Endothelial cell (in vitro differentiated cells): ENCODE measurements at regions not wholly inside any gene's neighbourhood (a gene's known extent, or its start where the extent isn't known, plus 50 kb on each side); places are given as distances from the start of the nearest gene placed in this dataset.

Experiments
- DNase-seq: peaks from one replicate; pipeline ENCODE4 v3.0.0; 2021; ENCODE audit warnings: low spot score
- H3K27ac Mint-ChIP-seq: one replicate; pipeline ENCODE4 v1.8.0; 2021; ENCODE audit warnings: mixed read lengths, inconsistent platforms; ENCODE audit not compliant: unreplicated experiment
- H3K27me3 Mint-ChIP-seq: one replicate; pipeline ENCODE4 v1.8.0; 2021; ENCODE audit warnings: mild to moderate bottlenecking, moderate library complexity, mixed read lengths, inconsistent platforms; ENCODE audit not compliant: unreplicated experiment
- H3K36me3 Mint-ChIP-seq: one replicate; pipeline ENCODE4 v1.8.0; 2021; ENCODE audit warnings: mild to moderate bottlenecking, low read depth, mixed read lengths, inconsistent platforms; ENCODE audit not compliant: unreplicated experiment
- H3K4me1 Mint-ChIP-seq: one replicate; pipeline ENCODE4 v1.8.0; 2021; ENCODE audit warnings: mild to moderate bottlenecking, mixed read lengths, inconsistent platforms; ENCODE audit not compliant: unreplicated experiment
- H3K4me3 Mint-ChIP-seq: one replicate; pipeline ENCODE4 v1.8.0; 2021; ENCODE audit warnings: mild to moderate bottlenecking, mixed read lengths, inconsistent platforms; ENCODE audit not compliant: unreplicated experiment
- H3K9me3 Mint-ChIP-seq: one replicate; pipeline ENCODE4 v1.8.0; 2021; ENCODE audit warnings: mixed read lengths, inconsistent platforms; ENCODE audit not compliant: unreplicated experiment
- TF ChIP-seq, protein P1 (sequence below): fragments of 200-600 bp; sonication (generic); IDR thresholded peaks from one replicate; pipeline ENCODE4 v1.5.0; 2021; ENCODE audit warnings: antibody characterized with exemption; ENCODE audit not compliant: unreplicated experiment

DNA sequence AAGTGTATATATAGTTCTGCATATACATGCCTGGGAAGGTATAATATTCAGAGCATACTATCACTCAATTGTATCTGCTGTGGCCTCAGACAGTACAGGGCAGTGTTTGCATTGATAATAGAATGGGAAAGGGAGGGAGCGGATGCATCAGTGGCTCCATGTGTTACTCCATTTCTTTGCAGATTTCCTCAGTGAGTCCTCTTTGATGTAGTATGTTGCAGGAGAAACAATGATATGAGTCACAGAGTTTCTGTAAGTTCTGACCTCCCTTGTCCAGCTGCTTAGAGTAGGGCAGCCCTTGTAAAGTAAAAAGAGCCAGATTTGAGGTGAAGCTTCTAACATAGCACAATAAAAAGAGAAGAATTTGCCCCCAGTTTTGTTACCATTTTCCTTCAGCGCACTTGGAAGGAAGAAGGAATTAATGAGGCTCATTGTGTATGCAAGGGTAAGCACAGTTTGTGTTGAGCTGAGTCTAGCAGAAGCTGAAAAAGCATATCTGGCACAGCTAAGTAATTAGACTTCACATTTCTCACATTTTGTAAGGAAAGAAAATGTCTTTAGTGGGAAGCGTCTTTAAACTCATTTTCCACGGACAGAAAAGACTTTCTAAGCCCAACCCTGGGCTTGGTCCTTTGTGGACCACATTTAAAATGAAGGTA is 555.8 kb upstream of the IL12A start:
- H3K9me3 Mint-ChIP-seq = no peaks in the 10 kb centered on the region
- peaks cover 1% of the 10 kb centered on the region for H3K27me3 Mint-ChIP-seq
- no peak overlapping the region for H3K4me3 Mint-ChIP-seq
- H3K4me1 Mint-ChIP-seq = no peaks in the 10 kb centered on the region
- no peaks in the 10 kb centered on the region for H3K36me3 Mint-ChIP-seq
- TF ChIP-seq, protein P1, sequence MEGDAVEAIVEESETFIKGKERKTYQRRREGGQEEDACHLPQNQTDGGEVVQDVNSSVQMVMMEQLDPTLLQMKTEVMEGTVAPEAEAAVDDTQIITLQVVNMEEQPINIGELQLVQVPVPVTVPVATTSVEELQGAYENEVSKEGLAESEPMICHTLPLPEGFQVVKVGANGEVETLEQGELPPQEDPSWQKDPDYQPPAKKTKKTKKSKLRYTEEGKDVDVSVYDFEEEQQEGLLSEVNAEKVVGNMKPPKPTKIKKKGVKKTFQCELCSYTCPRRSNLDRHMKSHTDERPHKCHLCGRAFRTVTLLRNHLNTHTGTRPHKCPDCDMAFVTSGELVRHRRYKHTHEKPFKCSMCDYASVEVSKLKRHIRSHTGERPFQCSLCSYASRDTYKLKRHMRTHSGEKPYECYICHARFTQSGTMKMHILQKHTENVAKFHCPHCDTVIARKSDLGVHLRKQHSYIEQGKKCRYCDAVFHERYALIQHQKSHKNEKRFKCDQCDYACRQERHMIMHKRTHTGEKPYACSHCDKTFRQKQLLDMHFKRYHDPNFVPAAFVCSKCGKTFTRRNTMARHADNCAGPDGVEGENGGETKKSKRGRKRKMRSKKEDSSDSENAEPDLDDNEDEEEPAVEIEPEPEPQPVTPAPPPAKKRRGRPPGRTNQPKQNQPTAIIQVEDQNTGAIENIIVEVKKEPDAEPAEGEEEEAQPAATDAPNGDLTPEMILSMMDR = no peak
- no peak overlapping the region for H3K27ac Mint-ChIP-seq
- DNase-seq = no peak

DNA sequence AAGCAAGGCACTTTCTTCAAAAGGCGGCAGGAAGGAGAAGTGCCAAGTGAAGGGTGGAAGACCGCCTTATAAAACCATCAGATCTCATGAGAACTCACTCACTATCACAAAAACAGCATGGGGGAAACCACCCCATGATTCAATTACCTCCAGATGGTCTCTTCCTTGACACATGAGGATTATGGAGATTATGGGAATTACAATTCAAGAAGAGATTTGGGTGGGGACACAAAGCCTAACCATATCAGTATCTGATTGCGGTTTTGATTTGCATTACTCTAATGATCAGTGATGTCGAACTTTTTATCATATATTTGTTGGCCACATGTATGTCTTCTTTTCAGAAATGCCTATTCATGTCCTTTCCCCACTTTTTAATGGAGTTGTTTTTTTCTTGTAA is 549.3 kb upstream of the IL12A start:
- Mint-ChIP-seq H3K36me3 (no peaks in the 10 kb centered on the region), H3K9me3 (no peaks in the 10 kb centered on the region), H3K27me3 (no peaks in the 10 kb centered on the region), H3K4me1 (no peaks in the 10 kb centered on the region), H3K27ac (no peak overlapping the region), H3K4me3 (no peak overlapping the region)
- TF ChIP-seq, protein P1 = no peak
- DNase-seq = no peak

DNA sequence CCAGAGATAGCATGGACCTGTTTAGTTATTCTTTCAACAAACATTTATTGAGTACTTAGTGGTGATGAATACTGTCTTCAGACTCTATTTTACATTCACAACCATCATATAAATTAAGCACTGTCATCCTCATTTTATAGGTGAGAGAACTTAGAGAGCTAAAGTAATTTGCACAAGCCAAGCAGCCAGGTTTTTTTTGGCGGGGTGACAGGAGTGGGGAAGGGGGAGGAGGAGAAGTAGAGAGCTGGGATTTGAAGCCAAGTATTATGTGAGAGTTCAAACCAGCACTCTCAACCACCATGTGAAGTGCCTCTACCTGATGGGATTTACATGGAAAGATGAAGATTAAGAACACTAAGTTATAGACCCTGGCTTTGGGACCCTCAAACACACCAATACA is 547.4 kb upstream of the IL12A start:
- Mint-ChIP-seq H3K4me1 (no peaks in the 10 kb centered on the region), H3K4me3 (no peak overlapping the region), H3K27ac (no peak overlapping the region), H3K36me3 (no peaks in the 10 kb centered on the region), H3K27me3 (no peaks in the 10 kb centered on the region), H3K9me3 (no peaks in the 10 kb centered on the region)
- TF ChIP-seq, protein P1 = no peak
- DNase-seq = no peak

DNA sequence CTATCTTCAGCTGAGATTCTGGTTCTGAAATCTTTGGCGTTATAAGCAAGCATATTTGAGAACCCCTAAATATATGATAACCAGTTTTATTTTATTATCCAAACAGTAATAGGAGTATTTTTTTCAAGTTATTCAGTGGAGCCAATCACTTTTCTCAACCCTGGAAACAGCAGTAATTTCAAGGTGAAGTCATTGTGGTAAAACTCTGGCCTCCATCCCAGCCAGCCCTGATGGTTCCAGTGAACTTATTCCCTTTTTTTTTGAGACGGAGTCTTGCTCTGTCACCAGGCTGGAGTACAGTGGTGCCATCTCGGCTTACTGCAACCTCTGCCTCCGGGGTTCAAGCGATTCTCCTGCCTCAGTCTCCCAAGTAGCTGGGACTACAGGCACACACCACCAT is 545.4 kb upstream of the IL12A start:
- no peaks in the 10 kb centered on the region for H3K4me1 Mint-ChIP-seq
- no peaks in the 10 kb centered on the region for H3K36me3 Mint-ChIP-seq
- H3K27me3 Mint-ChIP-seq = no peaks in the 10 kb centered on the region
- no peak overlapping the region for H3K27ac Mint-ChIP-seq
- TF ChIP-seq, protein P1 = no peak
- no peak overlapping the region for H3K4me3 Mint-ChIP-seq
- H3K9me3 Mint-ChIP-seq = no peaks in the 10 kb centered on the region
- DNase-seq = no peak

DNA sequence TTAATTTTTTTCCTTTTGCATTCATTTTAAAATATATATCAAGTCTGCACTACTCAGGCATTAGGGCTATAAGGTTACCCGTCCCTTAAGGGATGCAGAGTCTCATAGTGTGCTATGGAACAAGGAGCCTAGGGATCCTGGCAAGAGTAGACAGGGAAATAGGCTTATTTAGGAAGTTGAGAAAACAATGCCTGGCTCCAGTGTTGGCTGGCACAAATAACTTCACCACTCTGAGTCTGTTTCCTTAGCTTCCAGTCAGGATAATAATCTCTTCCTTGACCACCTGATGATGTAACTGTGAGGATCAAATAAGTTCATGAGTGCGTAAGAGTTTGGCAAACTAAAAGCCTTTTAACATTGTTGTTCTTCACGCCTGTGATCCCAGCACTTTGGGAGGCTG is 540.8 kb upstream of the IL12A start:
- TF ChIP-seq, protein P1 = no peak
- H3K4me1 Mint-ChIP-seq = no peaks in the 10 kb centered on the region
- H3K27me3 Mint-ChIP-seq = no peaks in the 10 kb centered on the region
- no peaks in the 10 kb centered on the region for H3K9me3 Mint-ChIP-seq
- DNase-seq = no peak
- H3K36me3 Mint-ChIP-seq = no peaks in the 10 kb centered on the region
- no peak overlapping the region for H3K4me3 Mint-ChIP-seq
- no peak overlapping the region for H3K27ac Mint-ChIP-seq
